Stomach (tissue), 8 donors: ENCODE measurements at regions not wholly inside any gene's neighbourhood (a gene's known extent, or its start where the extent isn't known, plus 50 kb on each side); places are given as distances from the start of the nearest gene placed in this dataset.

Experiments
- DNase-seq, 2 donors: peaks; one replicate each; pipeline versions ENCODE4 v3.0.0 to v3.0.0-alpha.2; 2013 to 2019
- H3K27ac ChIP-seq, 5 donors: fragments of 200-600 bp in 4 of 5; sonication (generic) in 4 of 5; one replicate each; pipeline ENCODE4 v1.5.1; 2013 to 2019; ENCODE audit warnings: mild to moderate bottlenecking in 1 of 5, moderate library complexity in 1 of 5
- H3K27me3 ChIP-seq, 3 donors: fragments of 200-600 bp; sonication (generic); one replicate each; pipeline ENCODE4 v1.5.1; 2017 to 2019; ENCODE audit warnings: mixed run types in 1 of 3
- H3K36me3 ChIP-seq, 4 donors: fragments of 200-600 bp; sonication (generic); 1 replicate in 3 of 4; 2 replicates in 1 of 4; pipeline ENCODE4 v1.5.1; 2016 to 2019
- H3K4me1 ChIP-seq, 4 donors: fragments of 200-600 bp; sonication (generic); one replicate each; pipeline ENCODE4 v1.5.1; 2016 to 2019
- H3K4me3 ChIP-seq, 4 donors: fragments of 200-600 bp; sonication (generic) in 3 of 4; one replicate each; pipeline ENCODE4 v1.5.1; 2016 to 2019; ENCODE audit warnings: mild to moderate bottlenecking in 1 of 4
- H3K9me3 ChIP-seq, 4 donors: fragments of 200-600 bp; sonication (generic); one replicate each; pipeline ENCODE4 v1.5.1; 2016 to 2019
- EP300 ChIP-seq: sonication (generic); formaldehyde crosslinking; IDR thresholded peaks from one replicate; pipeline ENCODE4 v1.6.1; 2017; ENCODE audit warnings: antibody characterized with exemption
- POLR2A ChIP-seq, 4 donors: fragments of 450-650 bp; IDR thresholded peaks; one replicate each; pipeline ENCODE4 v1.6.1; 2016; ENCODE audit warnings: antibody characterized with exemption in 4 of 4, control low read depth in 2 of 4, mild to moderate bottlenecking in 1 of 4, moderate library complexity in 1 of 4
- POLR2AphosphoS5 ChIP-seq, 3 donors: sonication (generic); formaldehyde crosslinking; IDR thresholded peaks; one replicate each; pipeline ENCODE4 v1.6.1; 2016; ENCODE audit warnings: antibody characterized with exemption in 3 of 3
- WGBS, 5 donors: extraction: QIAGEN DNeasy Blood & Tissue Kit in 3 of 5; methylation state at CpG; one replicate each; pipeline versions ENCODE4 v1.1.5 to v1.1.7; 2013 to 2018; 5-methylcytosine and 5-hydroxymethylcytosine counted together
- intact Hi-C: fragments of 100-400 bp; cut with DNase I; formaldehyde crosslinking; loops from one replicate; pipeline ENCODE4 v1.15.1; 2023; ENCODE audit warnings: low total_unique reads
- TF ChIP-seq, protein P1 (sequence below), 7 experiments: fragments of 450-650 bp in 4 of 7; fragments of 200-600 bp in 3 of 7; sonication (generic) in 3 of 7; IDR thresholded peaks; one replicate each; pipeline ENCODE4 v1.5.1; 2016 to 2019; ENCODE audit warnings: antibody characterized with exemption in 7 of 7, control low read depth in 2 of 7, mild to moderate bottlenecking in 1 of 7
- donor health status: healthy with polysubstance abuse.
- donor health status: Bipolar disorder and iron deficiency.
- donor health status: healthy.

DNA sequence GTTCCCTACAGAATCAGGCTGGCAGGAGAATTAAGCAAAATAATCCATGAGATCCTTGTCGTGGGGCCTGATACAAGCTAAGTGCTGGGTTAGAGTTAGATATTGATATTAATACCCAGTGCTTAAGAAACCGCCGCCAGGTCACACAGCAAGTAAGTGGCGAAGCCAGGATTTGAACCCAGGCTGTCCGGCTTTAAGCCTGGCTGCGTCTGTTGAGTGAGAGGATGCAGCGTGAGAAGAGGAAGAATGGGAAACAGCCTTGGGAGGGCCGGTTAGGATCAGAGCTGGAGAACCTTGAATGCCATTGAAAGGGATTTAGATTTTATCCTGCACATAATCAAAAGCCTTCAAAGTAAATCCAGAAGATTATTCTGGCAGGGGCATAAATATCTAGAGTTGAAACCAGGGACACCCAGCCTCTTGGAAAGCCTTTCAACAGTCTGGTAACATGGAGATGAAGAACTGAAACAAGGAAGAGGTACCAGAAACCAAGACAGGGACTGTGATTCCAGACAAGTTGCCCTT lies 64.8 kb upstream of the HELT start:
- H3K36me3 ChIP-seq = no peaks in the 10 kb centered on the region
- WGBS, 5 donors = 79 to 87% (median 84%) methylated on average over 8 of the region's 8 CpGs
- intact Hi-C loops = no loop called here
- no peak for DNase-seq
- no peaks in the 10 kb centered on the region for H3K9me3 ChIP-seq
- no peaks in the 10 kb centered on the region for H3K4me1 ChIP-seq
- no peak overlapping the region for H3K4me3 ChIP-seq
- TF ChIP-seq EP300 (no peak), POLR2A (IDR thresholded peaks at IDR 0.05) (no peak), POLR2AphosphoS5 (IDR thresholded peaks at IDR 0.05) (no peak)
- TF ChIP-seq, protein P1, sequence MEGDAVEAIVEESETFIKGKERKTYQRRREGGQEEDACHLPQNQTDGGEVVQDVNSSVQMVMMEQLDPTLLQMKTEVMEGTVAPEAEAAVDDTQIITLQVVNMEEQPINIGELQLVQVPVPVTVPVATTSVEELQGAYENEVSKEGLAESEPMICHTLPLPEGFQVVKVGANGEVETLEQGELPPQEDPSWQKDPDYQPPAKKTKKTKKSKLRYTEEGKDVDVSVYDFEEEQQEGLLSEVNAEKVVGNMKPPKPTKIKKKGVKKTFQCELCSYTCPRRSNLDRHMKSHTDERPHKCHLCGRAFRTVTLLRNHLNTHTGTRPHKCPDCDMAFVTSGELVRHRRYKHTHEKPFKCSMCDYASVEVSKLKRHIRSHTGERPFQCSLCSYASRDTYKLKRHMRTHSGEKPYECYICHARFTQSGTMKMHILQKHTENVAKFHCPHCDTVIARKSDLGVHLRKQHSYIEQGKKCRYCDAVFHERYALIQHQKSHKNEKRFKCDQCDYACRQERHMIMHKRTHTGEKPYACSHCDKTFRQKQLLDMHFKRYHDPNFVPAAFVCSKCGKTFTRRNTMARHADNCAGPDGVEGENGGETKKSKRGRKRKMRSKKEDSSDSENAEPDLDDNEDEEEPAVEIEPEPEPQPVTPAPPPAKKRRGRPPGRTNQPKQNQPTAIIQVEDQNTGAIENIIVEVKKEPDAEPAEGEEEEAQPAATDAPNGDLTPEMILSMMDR (IDR thresholded peaks at IDR 0.05) = no peak
- peaks cover 0 to 13% (median 0%) of the 10 kb centered on the region in 3 donors for H3K27me3 ChIP-seq
- no peak overlapping the region for H3K27ac ChIP-seq

DNA sequence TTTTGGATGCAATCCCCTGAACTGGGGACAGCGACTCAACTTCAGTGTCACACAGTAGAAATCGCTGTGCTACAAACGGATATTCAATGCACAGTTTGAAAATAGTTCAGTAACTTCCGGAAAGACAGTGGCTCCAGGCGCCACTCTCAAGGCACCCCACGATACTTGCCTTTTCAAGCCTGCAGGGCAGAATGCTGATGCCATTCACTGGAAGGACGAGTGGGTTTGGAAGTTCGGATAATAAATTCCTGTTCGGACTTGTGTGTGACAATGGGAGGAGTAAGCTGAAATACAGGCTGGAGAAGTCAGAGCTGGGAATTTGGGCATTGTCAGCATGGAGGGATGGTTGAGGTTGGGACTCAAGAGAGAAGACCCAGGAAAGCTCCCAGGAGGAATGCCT lies 64.3 kb upstream of the HELT start:
- Histone ChIP-seq H3K36me3 (no peaks in the 10 kb centered on the region), H3K4me1 (no peaks in the 10 kb centered on the region), H3K9me3 (no peaks in the 10 kb centered on the region), H3K27me3 (peaks cover 0 to 13% (median 0%) of the 10 kb centered on the region in 3 donors), H3K4me3 (no peak overlapping the region), H3K27ac (no peak overlapping the region)
- no peak for DNase-seq
- intact Hi-C loops = no loop called here
- no peak for TF ChIP-seq EP300
- WGBS, 5 donors = 77 to 86% (median 84%) methylated on average over 9 of the region's 9 CpGs

DNA sequence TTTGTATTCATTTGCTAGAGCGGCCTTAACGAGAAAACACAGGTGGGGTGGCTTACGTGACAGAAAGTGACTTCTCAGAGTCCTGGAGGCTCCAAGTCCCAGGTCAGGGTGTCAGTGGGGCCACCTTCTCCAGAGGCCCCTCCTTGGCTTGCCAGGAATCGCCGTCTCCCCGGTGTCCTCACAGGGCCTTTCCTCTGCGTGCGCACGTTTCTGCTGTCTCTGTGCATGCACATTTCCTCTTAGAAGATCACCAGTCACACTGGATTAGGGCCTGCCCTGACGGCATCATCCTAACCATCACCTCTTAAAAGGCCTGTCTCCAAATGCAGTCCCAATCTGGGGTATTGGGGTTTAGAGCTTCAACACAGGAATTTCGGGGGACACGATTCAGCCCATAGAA lies 63.8 kb upstream of the HELT start:
- no peaks in the 10 kb centered on the region for H3K9me3 ChIP-seq
- no peak for TF ChIP-seq POLR2AphosphoS5 (IDR thresholded peaks at IDR 0.05)
- TF ChIP-seq POLR2A (IDR thresholded peaks at IDR 0.05) = no peak
- TF ChIP-seq, protein P1 (IDR thresholded peaks at IDR 0.05) = no peak
- no peak for TF ChIP-seq EP300
- H3K4me3 ChIP-seq = no peak overlapping the region
- no peak for DNase-seq
- H3K4me1 ChIP-seq = no peaks in the 10 kb centered on the region
- no peak overlapping the region for H3K27ac ChIP-seq
- 83 to 95% (median 86%) methylated on average over 11 to 12 of the region's 12 CpGs for WGBS, 5 donors
- intact Hi-C loops = no loop called here
- peaks cover 0 to 13% (median 0%) of the 10 kb centered on the region in 3 donors for H3K27me3 ChIP-seq
- H3K36me3 ChIP-seq = no peaks in the 10 kb centered on the region

DNA sequence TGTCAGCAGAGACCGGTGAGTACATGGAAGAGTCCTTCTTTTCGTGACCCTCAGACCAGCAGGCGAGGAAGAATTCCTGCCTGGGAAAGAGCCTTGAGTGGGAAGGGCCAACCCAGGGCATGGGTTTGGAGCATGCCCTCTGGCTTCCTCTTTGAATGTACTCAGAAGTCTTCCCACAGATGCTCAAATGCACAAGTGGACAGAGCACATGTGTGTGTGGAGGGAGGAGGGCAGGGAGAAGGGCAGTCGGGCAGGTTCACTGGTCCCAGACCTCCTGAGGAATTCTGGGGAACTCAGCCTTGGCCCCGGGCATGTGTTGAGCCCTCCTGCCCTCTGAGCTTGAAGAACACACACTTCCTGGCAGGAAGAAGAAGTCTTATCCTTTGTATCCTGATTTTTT lies 63.2 kb upstream of the HELT start:
- intact Hi-C loops = no loop called here
- 66 to 80% (median 67%) methylated on average over 4 to 5 of the region's 5 CpGs for WGBS, 5 donors

DNA sequence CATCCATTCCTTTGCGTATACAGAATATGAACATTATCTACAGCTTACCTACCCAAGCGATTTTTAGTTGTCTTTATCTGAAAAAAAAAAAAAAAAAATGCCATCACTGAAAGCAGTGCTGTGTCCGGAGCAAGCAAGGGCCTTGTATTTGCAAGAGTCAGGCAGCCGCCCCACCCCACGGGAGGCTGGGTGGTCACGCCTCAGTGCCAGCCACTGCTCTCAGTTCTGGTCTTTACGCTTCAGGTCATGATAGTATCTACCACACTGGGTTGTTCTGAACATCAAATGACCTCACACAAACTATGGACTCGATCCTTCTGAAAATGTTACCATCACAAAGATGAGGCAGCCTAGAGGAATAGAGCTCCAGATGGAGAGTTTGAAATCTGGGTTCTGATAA lies 62.7 kb upstream of the HELT start:
- WGBS, 5 donors = 82 to 89% (median 88%) methylated on average over 8 of the region's 8 CpGs
- TF ChIP-seq POLR2AphosphoS5 (IDR thresholded peaks at IDR 0.05) (no peak), POLR2A (IDR thresholded peaks at IDR 0.05) (no peak), EP300 (no peak)
- TF ChIP-seq, protein P1 (IDR thresholded peaks at IDR 0.05) = no peak
- no peaks in the 10 kb centered on the region for H3K36me3 ChIP-seq
- no peaks in the 10 kb centered on the region for H3K9me3 ChIP-seq
- intact Hi-C loops = no loop called here
- H3K27me3 ChIP-seq = peaks cover 0 to 13% (median 0%) of the 10 kb centered on the region in 3 donors
- no peak overlapping the region for H3K27ac ChIP-seq
- H3K4me1 ChIP-seq = peaks cover 0 to 7% (median 2%) of the 10 kb centered on the region in 4 donors
- no peak overlapping the region for H3K4me3 ChIP-seq
- DNase-seq = no peak

More for the DNA sequence above, 63.2 kb upstream of the HELT start:
- H3K9me3 ChIP-seq = no peaks in the 10 kb centered on the region
- H3K4me3 ChIP-seq = no peak overlapping the region
- no peak for TF ChIP-seq POLR2AphosphoS5 (IDR thresholded peaks at IDR 0.05)
- no peak for TF ChIP-seq POLR2A (IDR thresholded peaks at IDR 0.05)
- no peak for TF ChIP-seq EP300
- TF ChIP-seq, protein P1 (IDR thresholded peaks at IDR 0.05) = no peak
- H3K27ac ChIP-seq = no peak overlapping the region
- H3K27me3 ChIP-seq = peaks cover 0 to 13% (median 0%) of the 10 kb centered on the region in 3 donors
- DNase-seq = no peak
- H3K4me1 ChIP-seq = peaks cover 0 to 2% (median 0%) of the 10 kb centered on the region in 4 donors
- H3K36me3 ChIP-seq = no peaks in the 10 kb centered on the region
